GM21619 (cell line): ENCODE measurements at regions not wholly inside any gene's neighbourhood (a gene's known extent, or its start where the extent isn't known, plus 50 kb on each side); places are given as distances from the start of the nearest gene placed in this dataset.

Source experiments
- ATAC-seq: cut with Tn5 transposase; IDR thresholded peaks from one replicate; pipeline ENCODE4 v1.9.1; 2021; ENCODE audit not compliant: unreplicated experiment

DNA sequence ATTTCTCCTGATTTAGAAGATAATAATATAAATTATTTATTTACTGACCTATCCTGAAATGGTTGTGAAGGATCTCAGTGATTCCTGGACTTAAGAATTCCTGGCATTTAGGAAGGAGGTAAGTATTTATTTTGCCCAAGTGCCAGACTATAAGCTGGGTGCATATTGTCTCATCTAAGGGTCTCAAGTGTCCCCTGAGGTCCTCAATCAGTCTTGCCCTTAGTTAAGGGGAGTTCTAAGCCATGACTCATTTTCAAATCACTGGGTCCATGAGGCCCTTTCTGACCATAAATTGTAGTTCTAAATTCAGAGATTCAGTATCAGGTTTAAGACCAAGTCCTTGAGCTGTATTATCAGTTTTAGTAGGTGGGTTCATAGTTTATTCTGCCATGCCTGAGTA lies 251.6 kb upstream of the MEOX2 start:
- ATAC-seq = no peak

DNA sequence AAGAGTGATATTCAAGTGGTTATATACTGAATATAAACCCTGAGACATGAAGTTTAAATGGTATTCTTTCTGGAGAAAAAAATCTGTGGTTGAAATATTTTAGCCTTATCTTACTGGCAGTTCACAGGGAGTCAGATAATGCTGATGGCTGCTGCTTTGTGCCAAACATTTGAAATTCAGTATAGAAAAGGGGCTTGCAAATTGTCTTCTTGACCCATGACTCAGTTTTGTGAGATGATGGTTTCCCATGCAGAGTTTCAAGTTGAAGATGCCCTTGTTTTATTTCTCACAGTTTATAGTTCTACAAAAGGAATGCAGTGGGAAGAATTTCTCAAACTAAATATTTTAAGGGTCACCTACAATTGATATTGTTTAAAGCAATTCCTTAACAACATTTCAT lies 251.1 kb upstream of the MEOX2 start:
- ATAC-seq = no peak

DNA sequence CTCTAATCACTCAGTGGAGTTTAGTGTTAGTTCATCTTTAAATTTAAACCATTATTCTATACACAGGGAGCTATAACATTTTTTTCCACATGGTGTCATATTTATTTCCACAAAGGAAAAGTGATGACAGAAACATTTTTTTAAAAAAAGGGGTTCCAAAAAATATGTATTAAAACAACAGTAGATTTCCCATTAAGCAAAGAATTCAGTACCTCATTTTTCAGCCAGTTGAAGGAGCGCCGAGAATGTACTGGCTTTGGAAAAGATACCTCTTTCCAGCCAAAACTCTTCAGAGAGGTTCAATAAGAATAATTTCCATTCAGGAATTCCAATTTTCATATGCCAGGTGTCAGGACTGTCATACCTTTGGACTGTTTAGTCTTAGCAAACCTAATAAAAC lies 250.5 kb upstream of the MEOX2 start:
- no peak for ATAC-seq

DNA sequence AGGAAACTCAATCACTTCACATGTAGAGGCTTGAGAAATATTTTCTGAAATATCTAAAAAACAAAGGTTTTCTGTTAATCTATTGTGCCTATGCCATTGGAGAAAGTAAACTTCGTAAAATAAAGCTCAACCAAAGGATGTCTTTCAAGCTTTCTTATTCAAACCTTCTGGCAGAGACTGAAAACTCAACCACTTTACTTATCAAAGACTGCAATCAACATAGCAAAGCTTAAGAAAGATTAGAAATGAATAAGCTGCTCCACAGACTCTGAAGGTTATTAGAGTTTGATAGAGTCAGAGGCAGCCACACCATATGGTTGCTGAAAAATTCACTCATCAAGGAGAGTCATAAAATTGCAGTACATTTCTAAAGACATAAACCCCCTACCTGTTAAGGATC lies 245.8 kb upstream of the MEOX2 start:
- no peak for ATAC-seq

DNA sequence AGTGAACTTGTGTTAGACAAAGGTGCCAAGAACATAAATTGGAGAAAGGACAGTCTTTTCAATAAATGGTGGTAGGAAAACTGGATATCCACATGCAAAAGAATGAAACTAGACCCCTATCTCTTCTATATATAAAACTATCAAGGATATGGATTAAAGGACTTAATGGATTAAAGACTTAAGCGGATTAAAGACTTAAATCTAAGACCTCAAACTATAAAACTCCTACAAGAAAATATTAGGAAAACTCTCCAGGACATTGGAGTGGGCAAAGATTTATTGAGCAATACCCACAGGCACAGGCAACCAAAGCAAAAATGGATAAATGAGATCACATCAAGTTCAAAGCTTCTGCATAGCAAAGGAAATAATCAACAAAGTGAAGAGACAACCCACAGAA lies 242.9 kb upstream of the MEOX2 start:
- ATAC-seq = no peak

DNA sequence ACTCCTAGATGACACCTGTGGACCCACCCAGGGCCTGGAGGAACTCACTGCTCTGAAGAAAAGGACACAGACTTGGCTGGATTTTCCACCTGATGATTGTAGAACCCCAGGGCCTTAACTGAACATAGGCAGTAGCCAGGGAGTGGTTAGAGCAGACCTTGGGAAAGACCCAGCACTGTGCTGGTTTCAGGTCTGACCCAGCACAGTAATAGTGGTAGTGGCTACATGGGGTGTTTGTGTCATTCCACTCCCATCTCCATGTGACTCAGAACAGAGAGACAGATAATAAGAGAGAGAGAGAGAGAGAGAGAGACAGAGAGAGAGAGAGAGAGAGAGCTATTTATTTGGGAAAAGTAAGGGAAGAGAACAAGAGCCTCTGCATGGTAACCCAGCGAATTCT lies 239.1 kb upstream of the MEOX2 start:
- ATAC-seq = no peak

DNA sequence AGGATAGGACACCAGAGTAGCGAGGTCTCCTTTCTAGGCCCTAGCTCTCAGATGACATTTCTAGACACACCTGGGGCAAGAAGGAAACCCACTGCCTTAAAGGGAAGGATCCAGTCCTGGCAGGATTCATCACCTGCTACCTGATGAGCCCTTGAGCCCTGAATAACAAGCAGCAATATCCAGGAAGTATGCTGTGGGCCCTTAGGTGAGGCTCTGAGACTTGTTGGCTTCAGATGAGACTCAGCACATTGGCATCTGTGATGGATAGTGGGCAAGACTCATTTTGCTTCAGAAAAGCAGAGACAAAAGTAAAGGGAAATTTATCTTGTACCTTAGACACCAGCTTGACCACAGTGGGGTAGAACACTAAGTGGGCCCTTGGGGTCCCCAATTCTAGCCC lies 238.4 kb upstream of the MEOX2 start:
- ATAC-seq = no peak

DNA sequence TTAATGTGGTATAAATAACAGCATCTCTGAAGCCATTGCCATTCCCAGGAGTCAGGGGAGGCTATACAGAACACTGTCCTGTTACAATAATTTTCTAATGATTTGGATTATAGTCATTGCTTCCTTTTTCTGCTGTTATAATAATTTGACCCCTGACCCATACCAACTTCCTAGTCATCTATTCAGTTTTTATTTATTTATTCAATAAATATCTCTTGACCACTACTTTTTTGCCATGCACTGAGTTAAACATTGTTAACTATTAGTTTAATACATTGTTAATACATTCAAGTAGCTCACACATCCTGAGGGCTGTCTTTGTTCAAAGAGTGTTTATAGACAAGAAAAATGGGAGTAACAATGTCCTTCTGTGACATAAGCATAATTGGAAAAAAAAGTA lies 235.5 kb upstream of the MEOX2 start:
- no peak for ATAC-seq

DNA sequence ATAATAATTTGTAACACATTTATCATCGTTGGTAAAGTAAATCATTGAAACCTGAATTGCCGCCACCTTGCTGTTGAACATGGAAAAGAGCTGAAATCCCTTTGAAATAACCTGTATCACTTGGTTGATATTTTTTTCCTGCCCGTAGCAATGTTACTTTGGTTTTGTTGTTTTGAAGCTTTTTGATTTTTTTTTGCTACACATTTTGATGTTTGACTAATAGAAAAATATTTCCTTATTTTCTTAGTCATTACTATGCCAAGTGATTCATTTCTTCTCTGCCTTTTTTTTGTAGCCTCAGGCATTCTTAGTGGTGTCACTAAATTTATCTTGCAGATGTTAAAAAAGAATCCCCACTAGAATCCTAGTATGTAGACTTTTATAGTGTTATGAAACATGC lies 235.1 kb upstream of the MEOX2 start:
- ATAC-seq = no peak

DNA sequence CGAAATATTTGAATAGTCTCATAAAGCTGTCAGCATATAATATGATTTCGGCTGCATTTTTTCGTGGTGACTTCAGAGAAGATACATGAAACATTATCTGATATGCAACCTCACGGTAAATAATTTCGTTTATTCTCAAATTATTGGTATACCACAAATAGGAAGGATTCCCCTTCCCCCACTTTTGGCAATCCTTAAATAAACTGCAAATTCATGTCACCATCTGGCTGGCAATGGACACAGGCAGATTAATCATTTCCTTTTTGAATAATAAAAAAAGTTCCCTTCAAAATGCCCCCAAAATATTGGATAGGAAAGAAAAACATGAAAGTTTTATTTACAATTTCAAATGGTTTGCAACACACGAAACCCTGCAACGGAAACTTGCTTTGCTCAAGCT lies 234.5 kb upstream of the MEOX2 start:
- no peak for ATAC-seq

DNA sequence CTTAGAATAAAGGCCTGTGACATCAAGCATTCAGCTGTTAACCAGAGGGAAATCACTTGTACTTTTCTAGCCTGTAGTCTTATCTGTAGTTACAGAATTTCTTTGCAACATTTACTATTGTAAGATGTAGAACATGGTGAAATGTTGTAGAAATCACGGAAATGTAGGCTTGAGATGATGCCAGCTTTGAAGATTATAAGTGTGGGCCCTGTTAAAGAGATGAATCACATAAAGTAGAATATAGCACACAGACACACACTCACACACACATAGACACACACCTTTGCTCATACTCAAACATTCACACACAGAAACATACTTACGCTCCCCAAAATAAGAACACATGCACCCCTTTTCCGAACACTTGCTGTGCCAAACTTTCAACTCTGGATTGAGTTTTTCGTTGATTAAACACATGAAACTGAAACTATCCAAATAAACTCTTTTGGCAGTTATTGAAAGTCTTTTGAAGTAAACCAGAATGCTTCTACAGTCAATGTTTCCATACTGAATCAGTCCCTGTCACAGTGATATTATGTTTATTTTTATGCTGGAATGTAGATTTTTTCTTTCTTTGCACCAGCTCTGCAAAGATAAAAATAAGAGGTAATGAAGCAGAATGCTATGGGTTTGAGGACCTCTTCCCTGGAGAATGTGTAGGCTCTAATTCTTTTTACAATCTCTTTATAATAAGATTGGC lies 230.3 kb upstream of the MEOX2 start:
- no peak for ATAC-seq

DNA sequence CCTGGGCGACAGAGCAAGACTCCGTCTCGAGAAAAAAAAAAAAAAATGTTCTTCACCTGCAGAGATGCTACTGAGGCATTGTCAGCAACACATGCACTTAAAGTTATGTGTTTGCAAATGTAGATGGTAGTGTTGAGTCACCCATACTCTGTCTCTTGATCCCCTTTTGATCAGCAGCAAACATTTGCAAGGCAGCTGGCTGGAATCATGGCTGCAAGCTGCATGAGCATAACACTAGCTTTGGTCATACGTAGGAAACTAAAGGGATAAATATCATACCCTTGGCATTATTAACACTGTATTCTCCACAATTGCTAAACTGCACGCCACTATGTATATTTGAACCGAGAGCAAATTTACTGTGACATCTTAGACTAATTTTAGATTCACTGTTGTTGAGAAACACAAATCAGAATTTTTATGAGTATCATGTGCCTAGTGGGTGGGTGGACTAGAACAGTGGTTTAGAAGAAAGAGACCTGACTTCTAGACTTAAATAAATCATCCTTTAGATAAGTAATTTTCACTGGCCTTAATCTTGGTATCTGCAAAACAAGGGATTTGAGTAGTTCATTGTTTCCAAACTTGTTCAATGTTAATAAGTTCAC lies 229.3 kb upstream of the MEOX2 start:
- no peak for ATAC-seq

DNA sequence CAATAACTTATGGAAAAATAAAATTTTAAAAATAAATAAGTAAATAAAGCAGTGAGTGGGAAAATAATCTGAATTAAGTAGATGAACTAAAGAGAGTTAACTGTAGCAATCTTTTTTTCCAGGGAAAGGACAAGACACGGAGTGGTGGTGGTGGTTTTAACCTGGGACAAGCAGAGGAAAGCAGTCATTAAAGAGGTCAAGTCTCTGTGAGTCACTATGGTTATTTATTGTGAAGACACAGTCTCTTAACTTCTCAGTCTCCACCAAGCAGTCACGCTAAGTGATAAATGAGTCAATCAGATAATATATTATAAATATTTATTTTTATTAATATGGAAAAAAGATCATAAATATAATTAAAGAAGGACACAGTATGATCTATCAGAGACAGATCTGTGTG lies 228.1 kb upstream of the MEOX2 start:
- no peak for ATAC-seq

DNA sequence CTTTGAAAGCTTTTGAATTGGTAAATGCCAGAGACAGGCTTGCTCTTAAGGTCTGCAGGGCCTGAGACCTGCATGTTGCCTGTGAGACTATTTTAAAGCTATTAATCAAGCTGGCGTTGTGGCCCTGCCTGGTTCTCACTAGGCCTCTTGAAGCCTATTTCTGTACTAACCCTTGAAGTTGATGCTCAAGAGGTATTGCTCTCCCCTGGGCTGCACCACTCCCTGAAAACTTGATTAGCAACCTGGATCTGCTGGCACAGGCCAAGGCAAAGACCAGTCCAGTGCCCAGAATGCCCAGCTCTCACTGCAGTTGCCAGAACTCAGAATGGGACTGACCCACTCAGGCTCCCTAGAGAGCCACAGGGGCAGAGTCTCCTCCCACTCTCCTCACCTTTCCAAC lies 220.0 kb upstream of the MEOX2 start:
- ATAC-seq = no peak

DNA sequence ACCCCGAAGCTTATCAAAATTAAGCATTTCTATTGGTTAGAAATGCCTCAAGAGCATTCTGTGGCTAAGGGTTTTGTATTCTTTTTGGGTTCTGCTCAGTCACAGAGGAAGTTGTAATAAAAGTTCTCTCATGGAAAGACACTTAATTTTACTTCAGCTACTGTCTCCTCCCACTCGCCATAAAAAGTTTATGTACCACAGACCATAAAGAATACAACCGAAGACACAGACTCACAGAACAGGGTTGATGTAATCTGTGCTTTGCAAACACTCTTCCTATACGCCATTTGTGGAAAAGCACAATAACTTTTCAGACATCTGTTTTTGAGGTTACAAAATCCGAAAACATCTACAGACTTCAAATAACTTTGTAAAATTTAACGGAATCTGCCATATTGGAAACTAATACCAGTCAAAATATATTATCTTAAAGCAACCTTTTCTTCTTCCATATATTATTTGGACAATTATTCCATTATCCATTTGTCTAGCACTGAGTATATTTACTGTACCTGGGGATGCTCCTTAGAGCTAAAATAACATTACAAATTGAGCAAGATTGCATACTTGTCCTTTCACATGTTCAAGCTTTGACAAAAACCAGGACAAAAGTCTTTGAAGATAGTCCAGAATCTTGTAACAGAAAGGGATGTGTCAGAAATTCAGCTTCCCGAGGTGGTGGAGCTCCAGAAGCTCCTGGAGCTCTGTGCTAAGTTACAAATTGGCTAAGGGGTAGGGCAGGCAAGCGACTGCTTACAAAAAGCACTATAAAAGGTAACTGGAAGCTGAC lies 219.0 kb upstream of the MEOX2 start:
- ATAC-seq = no peak

DNA sequence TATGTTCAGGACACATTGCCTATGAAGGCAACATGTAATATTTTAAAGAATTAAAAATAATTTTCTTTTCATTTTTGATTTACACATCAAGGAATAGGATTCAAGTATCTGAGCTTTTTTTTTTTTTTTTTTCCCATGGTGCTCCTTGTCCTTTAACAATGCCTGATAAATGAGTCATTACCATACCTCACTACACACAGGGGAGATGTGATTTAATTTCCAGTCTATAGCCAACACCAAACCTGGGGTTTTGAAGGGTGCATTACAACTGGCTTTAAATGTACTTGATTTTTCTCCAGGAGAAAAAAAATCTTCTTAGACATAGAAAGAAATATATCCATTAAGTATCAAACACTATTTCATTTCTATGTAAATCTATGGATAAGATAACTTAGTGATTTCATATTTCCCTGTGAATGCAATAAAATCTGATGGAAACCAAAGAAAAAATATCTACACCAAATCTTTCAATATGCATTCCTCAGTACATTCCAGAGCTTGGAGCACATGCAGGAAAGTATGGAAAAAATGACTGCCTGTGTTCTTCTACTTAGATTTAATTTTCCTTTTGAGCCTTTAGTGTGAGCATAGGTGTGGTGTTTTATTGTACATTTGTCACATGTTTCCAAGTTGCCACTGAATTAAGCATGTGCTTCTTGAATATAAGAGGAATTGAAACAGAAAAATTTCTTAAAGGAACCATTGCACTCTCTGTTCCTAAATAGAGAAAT lies 204.8 kb upstream of the MEOX2 start:
- ATAC-seq = no peak

DNA sequence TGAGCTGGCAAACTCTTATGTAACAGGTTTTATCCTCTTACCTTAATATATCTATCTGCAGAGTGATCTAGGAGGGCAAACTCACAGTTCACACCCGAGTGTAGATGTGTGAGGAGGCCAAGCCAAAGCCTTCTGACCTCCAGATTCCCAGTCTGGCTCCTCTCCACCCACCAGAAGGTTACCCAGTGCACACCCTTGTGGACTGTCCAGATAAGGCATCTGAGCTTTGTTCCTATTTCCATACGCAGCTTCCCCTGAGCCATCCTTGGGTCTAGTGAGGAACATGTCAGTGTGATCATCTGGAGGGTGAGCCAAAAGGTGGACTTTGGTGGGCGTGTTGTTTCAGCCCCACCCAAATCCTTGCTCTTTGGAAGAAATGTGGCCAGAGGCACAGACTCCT lies 203.0 kb upstream of the MEOX2 start:
- no peak for ATAC-seq

DNA sequence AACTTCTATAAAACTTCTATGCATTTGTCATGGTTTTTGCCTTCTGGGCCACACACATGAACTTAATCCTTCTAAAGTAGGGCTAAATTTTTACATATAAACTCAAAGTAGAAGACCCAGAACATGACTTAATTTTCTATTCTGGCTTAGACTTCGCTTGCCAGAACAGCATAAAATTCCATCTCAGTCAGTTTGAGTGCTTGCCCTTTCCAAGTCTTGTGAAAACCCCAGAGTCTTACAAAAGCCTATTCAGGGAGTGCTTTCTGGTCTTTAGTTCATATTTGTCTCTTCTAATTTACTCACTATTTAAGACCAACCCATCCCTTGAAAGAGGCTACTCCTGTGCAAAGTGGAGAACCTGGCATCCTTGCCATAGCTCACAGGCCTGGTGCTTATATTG lies 201.6 kb upstream of the MEOX2 start:
- ATAC-seq = no peak

DNA sequence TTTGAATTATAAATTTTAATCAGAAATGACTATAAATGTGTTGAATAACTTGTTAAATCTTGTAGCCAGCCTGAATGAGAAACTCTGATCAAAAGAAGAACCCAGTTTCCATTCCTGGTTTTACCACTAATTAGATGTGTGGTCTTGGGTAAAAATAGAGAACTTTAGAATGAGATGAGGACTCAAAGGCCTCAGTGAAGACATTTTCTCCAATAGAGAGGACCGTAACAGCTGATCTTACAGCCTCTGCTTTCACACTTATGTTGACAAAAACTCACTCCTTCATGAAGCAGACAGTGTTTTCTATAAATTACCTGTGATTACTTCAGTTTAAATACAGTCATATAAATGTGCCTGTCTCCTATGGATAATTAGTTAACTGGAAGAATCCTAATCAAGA lies 200.1 kb upstream of the MEOX2 start:
- no peak for ATAC-seq

DNA sequence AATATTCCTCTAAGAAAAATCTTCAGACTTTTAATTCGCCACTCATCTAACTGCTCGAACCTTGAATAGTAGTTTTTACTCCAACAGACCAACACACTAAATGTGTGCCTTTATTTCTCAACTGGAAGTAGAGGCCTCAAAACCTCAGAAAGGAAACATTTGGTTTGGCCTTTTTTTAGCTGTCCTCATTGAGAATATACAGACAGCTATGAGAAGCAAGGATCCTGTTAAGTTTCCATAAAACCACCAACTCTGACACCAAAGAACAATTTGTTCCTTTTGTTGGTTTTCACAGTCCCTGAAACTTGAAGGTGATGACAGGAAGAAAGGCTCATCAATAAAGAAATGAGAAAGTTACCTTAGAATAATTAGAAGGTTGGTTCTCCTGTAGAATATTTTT lies 199.2 kb upstream of the MEOX2 start:
- ATAC-seq = no peak

DNA sequence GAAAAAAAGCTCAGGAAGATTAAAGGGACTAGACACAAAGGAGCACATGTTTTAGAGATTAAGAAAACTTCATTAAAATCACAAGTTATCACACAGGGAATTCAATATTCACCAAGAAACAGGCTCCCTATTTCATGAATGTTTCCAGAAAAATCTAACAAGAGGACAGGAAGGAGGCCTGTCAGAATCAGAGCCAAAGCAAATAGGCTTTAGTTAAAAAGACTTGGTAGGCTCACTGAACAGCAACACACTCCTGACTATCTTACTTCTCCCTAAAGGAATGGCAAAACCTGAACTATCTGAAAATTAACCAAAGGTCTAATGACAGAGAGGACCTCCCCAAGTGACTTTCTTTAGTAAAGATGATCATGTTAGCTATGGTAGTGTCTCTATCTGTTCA lies 188.3 kb upstream of the MEOX2 start:
- ATAC-seq = no peak

DNA sequence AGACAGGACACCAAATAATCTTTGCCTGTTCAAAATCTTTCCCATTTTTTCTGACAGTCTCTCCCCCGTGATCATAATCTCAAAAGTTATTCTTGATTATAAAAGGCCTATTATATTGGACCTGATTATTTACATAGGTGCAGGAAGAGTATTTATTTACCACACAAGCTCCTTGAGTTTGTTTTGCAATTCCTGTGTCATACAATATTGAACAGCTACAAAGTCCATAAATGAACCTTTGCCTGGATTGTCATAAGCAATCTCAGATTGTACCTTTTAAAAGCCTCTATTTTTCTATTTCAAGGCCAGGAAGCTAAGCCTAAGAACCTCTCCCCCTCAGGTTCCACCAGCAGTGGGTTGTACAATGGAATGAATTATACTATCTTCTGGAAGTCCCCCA lies 183.9 kb upstream of the MEOX2 start:
- ATAC-seq = no peak
